Right lobe of liver (tissue), 4 donors: ENCODE measurements at regions not wholly inside any gene's neighbourhood (a gene's known extent, or its start where the extent isn't known, plus 50 kb on each side); places are given as distances from the start of the nearest gene placed in this dataset.

Experiments used
- POLR2A ChIP-seq: fragments of 450-650 bp; IDR thresholded peaks from one replicate; pipeline ENCODE4 v1.6.1; 2017; ENCODE audit warnings: antibody characterized with exemption, mild to moderate bottlenecking
- TF ChIP-seq, protein P1 (sequence below), 4 donors: fragments of 200-600 bp in 3 of 4; fragments of 450-650 bp in 1 of 4; IDR thresholded peaks; one replicate each; pipeline versions ENCODE4 v1.5.1 to v1.8.0; 2016 to 2022; ENCODE audit warnings: antibody characterized with exemption in 4 of 4, mild to moderate bottlenecking in 2 of 4
- donor health status: DM: no; HTN: no; CAD: no.
- donor health status: DM: no; HTN: no; CAD: no.
- donor health status: DM: no; HTN: yes; CAD: no.

DNA sequence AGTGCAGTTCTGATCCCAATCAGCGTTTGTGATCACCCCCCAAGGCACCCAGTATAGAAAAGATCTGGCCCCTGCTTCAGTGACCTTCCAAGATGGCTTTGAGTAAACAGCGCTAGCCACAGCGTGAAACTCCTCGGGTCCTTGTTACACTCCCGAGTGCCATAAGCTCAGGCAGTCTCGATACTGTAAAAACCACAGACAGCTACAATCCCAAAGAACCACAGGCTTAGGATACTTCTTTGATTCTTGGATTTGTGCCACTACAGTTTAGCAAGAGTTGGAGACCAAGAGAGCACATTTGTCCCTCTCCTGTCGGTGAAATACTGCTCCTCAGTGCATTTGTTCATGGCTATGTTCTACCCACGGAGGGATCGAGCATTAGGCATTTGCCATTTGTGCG is 352.5 kb upstream of the ZNF521 start:
- no peak for TF ChIP-seq POLR2A
- TF ChIP-seq, protein P1, sequence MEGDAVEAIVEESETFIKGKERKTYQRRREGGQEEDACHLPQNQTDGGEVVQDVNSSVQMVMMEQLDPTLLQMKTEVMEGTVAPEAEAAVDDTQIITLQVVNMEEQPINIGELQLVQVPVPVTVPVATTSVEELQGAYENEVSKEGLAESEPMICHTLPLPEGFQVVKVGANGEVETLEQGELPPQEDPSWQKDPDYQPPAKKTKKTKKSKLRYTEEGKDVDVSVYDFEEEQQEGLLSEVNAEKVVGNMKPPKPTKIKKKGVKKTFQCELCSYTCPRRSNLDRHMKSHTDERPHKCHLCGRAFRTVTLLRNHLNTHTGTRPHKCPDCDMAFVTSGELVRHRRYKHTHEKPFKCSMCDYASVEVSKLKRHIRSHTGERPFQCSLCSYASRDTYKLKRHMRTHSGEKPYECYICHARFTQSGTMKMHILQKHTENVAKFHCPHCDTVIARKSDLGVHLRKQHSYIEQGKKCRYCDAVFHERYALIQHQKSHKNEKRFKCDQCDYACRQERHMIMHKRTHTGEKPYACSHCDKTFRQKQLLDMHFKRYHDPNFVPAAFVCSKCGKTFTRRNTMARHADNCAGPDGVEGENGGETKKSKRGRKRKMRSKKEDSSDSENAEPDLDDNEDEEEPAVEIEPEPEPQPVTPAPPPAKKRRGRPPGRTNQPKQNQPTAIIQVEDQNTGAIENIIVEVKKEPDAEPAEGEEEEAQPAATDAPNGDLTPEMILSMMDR (IDR thresholded peaks at IDR 0.05), result no peak
